Left forelimb (tissue), 1 donor: ENCODE measurements at regions not wholly inside any gene's neighbourhood (a gene's known extent, or its start where the extent isn't known, plus 50 kb on each side); places are given as distances from the start of the nearest gene placed in this dataset.

Source experiments
- DNase-seq: peaks from one replicate; pipeline ENCODE4 v3.0.0-alpha.2; 2018; ENCODE audit warnings: low spot score

GRCh38 chr14:71202881-71203280 is 295.6 kb downstream of the PCNX1 start:
- no peak for DNase-seq

GRCh38 chr14:71203306-71203705 is 296.0 kb downstream of the PCNX1 start:
- DNase-seq, result no peak

- no peak for DNase-seq
Measured at GRCh38 chr14:71204231-71204630, 297.0 kb downstream of the PCNX1 start.

- no peak for DNase-seq
Measured at GRCh38 chr14:71204768-71205167, 297.5 kb downstream of the PCNX1 start.

GRCh38 chr14:71206123-71206522 is 298.9 kb downstream of the PCNX1 start:
- DNase-seq, result no peak

- DNase-seq, result no peak
Measured at GRCh38 chr14:71206766-71207371, 299.6 kb downstream of the PCNX1 start.

- DNase-seq, result no peak
Measured at GRCh38 chr14:71208702-71209357, 301.6 kb downstream of the PCNX1 start.

GRCh38 chr14:71209888-71210287 is 302.6 kb downstream of the PCNX1 start:
- DNase-seq, result no peak

GRCh38 chr14:71212093-71212492 is 304.8 kb downstream of the PCNX1 start:
- DNase-seq, result no peak

- DNase-seq, result no peak
Measured at GRCh38 chr14:71212683-71213107, 305.4 kb downstream of the PCNX1 start.

- no peak for DNase-seq
Measured at GRCh38 chr14:71214241-71214640, 307.0 kb downstream of the PCNX1 start.

GRCh38 chr14:71220462-71220861 is 313.2 kb downstream of the PCNX1 start:
- DNase-seq, result no peak

- no peak for DNase-seq
Measured at GRCh38 chr14:71221119-71221518, 313.9 kb downstream of the PCNX1 start.

GRCh38 chr14:71225113-71225512 is 317.9 kb downstream of the PCNX1 start:
- DNase-seq, result no peak

- no peak for DNase-seq
Measured at GRCh38 chr14:71228711-71229110, 321.5 kb downstream of the PCNX1 start.

GRCh38 chr14:71229875-71230274 is 322.6 kb downstream of the PCNX1 start:
- DNase-seq, result no peak

- DNase-seq, result no peak
Measured at GRCh38 chr14:71230897-71231296, 323.6 kb downstream of the PCNX1 start.

GRCh38 chr14:71231521-71232393 is 324.5 kb downstream of the PCNX1 start:
- DNase-seq, result no peak

- DNase-seq, result no peak
Measured at GRCh38 chr14:71232506-71232905, 325.2 kb downstream of the PCNX1 start.

- no peak for DNase-seq
Measured at GRCh38 chr14:71235875-71236274, 328.6 kb downstream of the PCNX1 start.

- no peak for DNase-seq
Measured at GRCh38 chr14:71236487-71236886, 329.2 kb downstream of the PCNX1 start.

GRCh38 chr14:71237556-71237955 is 330.3 kb downstream of the PCNX1 start:
- DNase-seq, result no peak

GRCh38 chr14:71238835-71239234 is 331.6 kb downstream of the PCNX1 start:
- DNase-seq, result no peak
